A673 (cell line): ENCODE measurements at regions not wholly inside any gene's neighbourhood (a gene's known extent, or its start where the extent isn't known, plus 50 kb on each side); places are given as distances from the start of the nearest gene placed in this dataset.

Experiments used
- CTCF ChIP-seq: fragments of 300-800, 200-600 bp; sonication (generic); conservative IDR thresholded peaks from 2 replicates; pipeline ENCODE4 v1.5.1; 2017; ENCODE audit warnings: low read depth, mild to moderate bottlenecking, antibody characterized with exemption, low read length, moderate library complexity, mixed read lengths
- EZH2 ChIP-seq: fragments of 200-600 bp; sonication (generic); IDR thresholded peaks from 2 replicates; pipeline ENCODE4 v1.6.1; 2017; ENCODE audit warnings: borderline replicate concordance, low read depth, mild to moderate bottlenecking, mixed read lengths, antibody characterized with exemption, low read length; ENCODE audit not compliant: poor library complexity, severe bottlenecking

GRCh38 chr6:169086020-169086419 lies 167.6 kb downstream of the THBS2 start:
- no peak for TF ChIP-seq CTCF
- TF ChIP-seq EZH2 = no peak
